ENCODE measurements at regions not wholly inside any gene's neighbourhood (a gene's known extent, or its start where the extent isn't known, plus 50 kb on each side); places are given as distances from the start of the nearest gene placed in this dataset.

GRCh38 chr1:147825586-147825985 is 65.2 kb upstream of the GJA5 start:
- H4K20me1 ChIP-seq (ENCODE audit: control insufficient read depth, extremely low read depth, insufficient read depth, low read length), result no peaks in the 10 kb centered on the region
- H3K4me1 ChIP-seq (ENCODE audit: control insufficient read depth, extremely low read depth, insufficient read depth, low read length), result no peaks in the 10 kb centered on the region
- H3K9ac ChIP-seq (ENCODE audit: insufficient read depth, low read length), result no peak overlapping the region
- no peaks in the 10 kb centered on the region for H3K36me3 ChIP-seq (ENCODE audit: control insufficient read depth, insufficient read depth, low read length)
- DNase-seq (ENCODE audit: low read depth in 2 of 2), result no peak
- no peak overlapping the region for H3K27ac ChIP-seq (ENCODE audit: insufficient read depth, low read length)
- H3K79me2 ChIP-seq (ENCODE audit: control insufficient read depth, insufficient read depth, low read length), result no peaks in the 10 kb centered on the region
- no peak overlapping the region for H3K4me2 ChIP-seq (ENCODE audit: extremely low read depth, insufficient read depth, low read length)
- no peak overlapping the region for H3K4me3 ChIP-seq (replicated peaks in 1 of 4; ENCODE audit: control extremely low read depth in 1 of 4, insufficient read depth in 1 of 4, low read depth in 3 of 4, low read length in 4 of 4)
- H3K27me3 ChIP-seq (ENCODE audit: control insufficient read depth, insufficient read depth, low read length), result no peaks in the 10 kb centered on the region
- H3K9me3 ChIP-seq (ENCODE audit: control insufficient read depth, insufficient read depth, low read depth, low read length), result no peaks in the 10 kb centered on the region
- no peak for TF ChIP-seq EZH2 (IDR thresholded peaks at IDR 0.05; ENCODE audit: low read length, missing control alignments)
- no peak overlapping the region for H2AFZ ChIP-seq (ENCODE audit: low read length)

GRCh38 chr1:147826259-147826658 is 65.9 kb upstream of the GJA5 start:
- H4K20me1 ChIP-seq (ENCODE audit: control insufficient read depth, extremely low read depth, insufficient read depth, low read length), result no peaks in the 10 kb centered on the region

GRCh38 chr1:147833231-147833860 is 69.2 kb upstream of the GJA8 start:
- TF ChIP-seq CTCF (conservative IDR thresholded peaks at IDR 0.05 in 1 of 2, IDR thresholded peaks at IDR 0.05 in 1 of 2; ENCODE audit: low read depth in 1 of 2, low read length in 2 of 2), result no peak
- no peak for TF ChIP-seq EZH2 (IDR thresholded peaks at IDR 0.05; ENCODE audit: low read length, missing control alignments)
- no peaks in the 10 kb centered on the region for H3K9me3 ChIP-seq (ENCODE audit: control insufficient read depth, insufficient read depth, low read depth, low read length)
- no peaks in the 10 kb centered on the region for H4K20me1 ChIP-seq (ENCODE audit: control insufficient read depth, extremely low read depth, insufficient read depth, low read length)
- H3K4me3 ChIP-seq (replicated peaks in 1 of 4; ENCODE audit: control extremely low read depth in 1 of 4, insufficient read depth in 1 of 4, low read depth in 3 of 4, low read length in 4 of 4), result no peak overlapping the region
- no peaks in the 10 kb centered on the region for H3K79me2 ChIP-seq (ENCODE audit: control insufficient read depth, insufficient read depth, low read length)
- no peaks in the 10 kb centered on the region for H3K27me3 ChIP-seq (ENCODE audit: control insufficient read depth, insufficient read depth, low read length)
- no peak overlapping the region for H3K9ac ChIP-seq (ENCODE audit: insufficient read depth, low read length)
- no peak overlapping the region for H3K27ac ChIP-seq (ENCODE audit: insufficient read depth, low read length)
- H3K4me1 ChIP-seq (ENCODE audit: control insufficient read depth, extremely low read depth, insufficient read depth, low read length), result no peaks in the 10 kb centered on the region
- H3K4me2 ChIP-seq (ENCODE audit: extremely low read depth, insufficient read depth, low read length), result no peak overlapping the region
- no peak for DNase-seq (ENCODE audit: low read depth in 2 of 2)
- H3K36me3 ChIP-seq (ENCODE audit: control insufficient read depth, insufficient read depth, low read length), result no peaks in the 10 kb centered on the region
- no peak overlapping the region for H2AFZ ChIP-seq (ENCODE audit: low read length)

More at GRCh38 chr1:147826259-147826658, 65.9 kb upstream of the GJA5 start:
- H3K79me2 ChIP-seq (ENCODE audit: control insufficient read depth, insufficient read depth, low read length), result no peaks in the 10 kb centered on the region
- H3K36me3 ChIP-seq (ENCODE audit: control insufficient read depth, insufficient read depth, low read length), result no peaks in the 10 kb centered on the region
- no peak overlapping the region for H2AFZ ChIP-seq (ENCODE audit: low read length)
- no peak for DNase-seq (ENCODE audit: low read depth in 2 of 2)
- no peaks in the 10 kb centered on the region for H3K27me3 ChIP-seq (ENCODE audit: control insufficient read depth, insufficient read depth, low read length)
- no peak overlapping the region for H3K27ac ChIP-seq (ENCODE audit: insufficient read depth, low read length)
- H3K4me3 ChIP-seq (replicated peaks in 1 of 4; ENCODE audit: control extremely low read depth in 1 of 4, insufficient read depth in 1 of 4, low read depth in 3 of 4, low read length in 4 of 4), result no peak overlapping the region
- no peaks in the 10 kb centered on the region for H3K9me3 ChIP-seq (ENCODE audit: control insufficient read depth, insufficient read depth, low read depth, low read length)
- no peak overlapping the region for H3K4me2 ChIP-seq (ENCODE audit: extremely low read depth, insufficient read depth, low read length)
- TF ChIP-seq CTCF (conservative IDR thresholded peaks at IDR 0.05 in 1 of 2, IDR thresholded peaks at IDR 0.05 in 1 of 2; ENCODE audit: low read depth in 1 of 2, low read length in 2 of 2) (no peak), EZH2 (IDR thresholded peaks at IDR 0.05; ENCODE audit: low read length, missing control alignments) (no peak)
- H3K9ac ChIP-seq (ENCODE audit: insufficient read depth, low read length), result no peak overlapping the region
- no peaks in the 10 kb centered on the region for H3K4me1 ChIP-seq (ENCODE audit: control insufficient read depth, extremely low read depth, insufficient read depth, low read length)

Measured in fibroblast of lung (primary cell).